H4 (cell line): ENCODE measurements at regions not wholly inside any gene's neighbourhood (a gene's known extent, or its start where the extent isn't known, plus 50 kb on each side); places are given as distances from the start of the nearest gene placed in this dataset.

Experiments used
- DNase-seq: peaks from one replicate; pipeline ENCODE4 v3.0.0-alpha.2; 2015; ENCODE audit warnings: low spot score

DNA sequence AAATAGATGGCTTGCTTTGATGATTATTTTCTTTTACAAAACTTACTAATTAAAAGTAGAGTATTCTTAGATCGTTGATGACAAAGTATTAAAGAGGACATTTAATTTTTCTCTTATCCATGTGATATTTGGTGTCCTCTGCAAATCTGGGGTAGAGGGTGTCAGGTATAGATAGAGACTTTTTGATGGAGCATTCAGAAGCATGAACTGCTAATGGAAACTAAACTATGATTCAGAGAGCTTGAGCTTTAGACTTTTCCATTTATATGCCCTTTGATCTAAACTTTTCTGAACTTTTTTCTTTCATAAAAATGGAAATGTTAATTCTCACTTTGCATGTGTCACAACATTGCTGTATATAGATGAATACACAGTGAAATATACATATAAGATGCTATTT is 619.7 kb downstream of the PLCL1 start:
- DNase-seq, result no peak

DNA sequence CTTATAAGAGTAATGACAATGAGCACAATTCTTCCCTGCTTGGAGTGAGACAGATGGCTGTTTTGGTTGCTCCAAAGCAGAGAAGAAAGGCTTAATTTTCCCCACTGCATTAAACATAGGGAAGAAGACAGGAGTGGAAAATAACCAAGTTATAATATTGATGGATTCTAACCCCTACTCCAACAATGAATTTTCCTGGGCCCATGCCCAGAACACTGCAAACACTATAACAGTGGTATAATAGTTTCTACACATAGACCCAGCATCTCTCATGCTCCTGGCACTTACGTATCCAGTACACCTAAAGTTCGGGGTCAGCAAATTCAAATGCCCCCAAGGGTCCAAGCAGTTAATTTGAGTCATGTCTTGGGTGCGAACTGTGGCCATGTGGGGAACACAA is 613.4 kb downstream of the PLCL1 start:
- no peak for DNase-seq

DNA sequence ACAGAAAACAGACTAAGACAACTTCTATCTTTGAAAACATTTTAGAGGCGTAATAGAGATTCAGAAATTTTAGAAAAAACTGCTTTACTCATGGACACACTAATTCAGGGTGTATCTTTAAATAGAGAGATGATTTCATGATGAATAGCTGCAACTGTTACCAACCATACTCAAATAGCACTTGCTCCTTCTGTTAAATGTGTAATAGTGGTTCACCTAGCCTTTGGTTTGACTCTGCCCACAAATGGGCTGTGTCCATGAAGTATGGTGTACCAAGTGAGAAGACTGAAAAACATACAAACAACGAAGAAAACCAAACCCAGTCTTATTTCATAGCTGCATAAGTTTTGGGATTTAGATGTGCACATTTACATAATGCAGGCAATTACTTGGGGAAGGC is 610.6 kb downstream of the PLCL1 start:
- DNase-seq, result no peak

DNA sequence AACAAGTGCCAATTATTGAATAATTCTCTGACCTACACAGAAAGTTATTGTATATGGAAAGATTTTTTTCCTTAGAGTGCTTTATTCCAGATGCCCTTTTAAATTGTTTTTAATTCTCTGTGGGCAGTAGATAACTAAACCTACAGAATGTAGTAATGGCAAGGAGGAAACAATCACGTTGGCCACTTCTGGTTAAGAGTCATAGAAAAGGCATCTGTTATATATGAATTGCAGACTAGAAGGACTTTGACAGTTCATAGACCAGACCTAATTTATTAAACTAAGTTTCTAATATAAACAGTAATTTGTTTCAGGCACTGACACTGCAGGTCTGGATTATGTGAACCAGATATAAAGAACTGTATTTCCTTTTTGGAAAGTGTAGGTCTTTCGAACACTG is 607.5 kb downstream of the PLCL1 start:
- DNase-seq, result no peak

DNA sequence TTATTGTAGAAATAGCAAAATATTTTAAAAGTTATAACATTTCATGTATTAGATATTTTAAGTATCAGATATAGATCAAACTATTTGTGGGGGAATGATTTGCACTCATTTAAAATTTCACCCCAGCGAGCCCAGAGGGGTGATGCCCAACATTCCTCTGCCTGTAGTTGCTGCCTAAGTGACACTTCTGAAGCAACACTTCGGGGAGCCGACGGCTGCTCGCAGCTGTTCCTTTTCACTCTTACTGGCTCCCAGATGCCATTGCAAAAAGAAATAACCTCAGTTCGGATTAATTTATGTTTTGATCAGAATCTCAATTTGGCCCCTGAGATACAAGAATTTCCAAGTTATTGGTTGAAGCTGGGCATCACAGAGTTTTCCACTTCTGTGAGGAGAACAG is 603.8 kb downstream of the PLCL1 start:
- no peak for DNase-seq

DNA sequence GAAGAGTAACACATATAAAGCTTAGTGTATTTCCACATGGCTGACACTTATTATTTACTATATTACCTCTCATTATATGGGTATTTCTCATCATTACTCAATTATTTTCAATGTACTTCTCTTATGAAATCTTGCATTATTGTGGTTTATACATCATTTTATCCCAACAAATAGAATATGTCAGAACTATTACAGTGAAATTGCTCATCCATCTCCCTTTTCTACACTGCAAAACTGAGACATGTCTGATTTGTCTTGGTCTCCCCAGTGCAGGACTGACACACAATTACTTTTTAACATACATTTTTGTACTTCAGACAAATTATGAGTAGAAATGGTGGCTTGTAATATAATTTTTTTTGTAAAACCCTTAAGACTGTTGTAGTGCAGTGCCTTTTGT is 600.9 kb downstream of the PLCL1 start:
- no peak for DNase-seq

DNA sequence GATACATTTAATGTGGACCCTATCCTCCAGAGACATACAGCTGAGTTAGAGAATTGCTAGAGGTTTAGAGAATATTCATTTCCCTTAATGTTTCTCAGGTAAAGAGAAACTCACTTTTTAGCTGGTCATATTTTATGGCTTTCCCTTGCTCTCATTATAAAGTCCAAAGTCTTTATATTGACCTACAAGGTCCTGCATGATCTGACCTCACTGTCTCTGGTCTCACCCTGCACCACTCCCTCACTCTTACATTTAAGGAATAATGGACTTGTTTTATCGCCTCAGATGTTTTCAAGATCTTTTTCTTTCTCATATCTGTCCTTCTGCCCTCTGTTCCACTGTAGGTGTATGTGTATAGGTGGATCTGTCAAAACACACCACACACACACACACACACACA is 597.3 kb downstream of the PLCL1 start:
- no peak for DNase-seq

DNA sequence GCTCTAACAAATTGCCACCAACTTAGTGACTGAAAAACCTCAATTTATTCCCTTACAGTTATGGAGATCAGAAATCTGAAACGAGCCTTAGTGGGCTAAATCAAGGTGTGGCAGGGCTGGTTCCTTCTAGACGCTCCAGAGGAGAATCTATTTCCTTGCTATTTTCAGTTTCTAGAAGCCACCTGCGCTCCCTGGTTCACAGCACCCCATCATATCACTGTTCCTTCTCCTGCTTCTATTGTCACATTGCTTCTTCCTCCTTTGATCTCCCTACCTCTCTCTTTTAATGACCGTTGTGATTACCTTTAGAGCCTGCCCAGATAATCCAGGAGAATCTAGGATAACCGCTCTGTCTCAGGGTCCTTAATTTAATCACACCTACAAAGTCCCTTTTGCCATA is 596.6 kb downstream of the PLCL1 start:
- no peak for DNase-seq

DNA sequence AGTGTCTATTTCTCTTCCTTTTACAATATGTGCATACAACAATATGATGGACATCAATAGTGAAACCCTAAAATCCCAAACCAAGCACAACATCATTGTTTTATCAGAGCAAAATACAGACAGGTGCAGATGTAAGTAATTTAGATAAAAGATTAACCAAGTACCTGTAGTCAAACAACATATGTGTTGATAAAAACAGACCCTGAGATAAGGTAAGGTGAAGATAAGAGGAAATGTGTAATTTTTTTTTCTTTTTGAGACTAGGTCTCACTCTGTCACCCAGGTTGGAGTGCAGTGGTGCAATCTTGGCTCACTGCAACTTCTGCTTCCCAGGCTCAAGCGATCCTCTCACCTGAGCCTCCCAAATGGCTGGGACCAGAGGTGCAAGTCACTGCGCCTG is 589.8 kb downstream of the PLCL1 start:
- DNase-seq, result no peak

DNA sequence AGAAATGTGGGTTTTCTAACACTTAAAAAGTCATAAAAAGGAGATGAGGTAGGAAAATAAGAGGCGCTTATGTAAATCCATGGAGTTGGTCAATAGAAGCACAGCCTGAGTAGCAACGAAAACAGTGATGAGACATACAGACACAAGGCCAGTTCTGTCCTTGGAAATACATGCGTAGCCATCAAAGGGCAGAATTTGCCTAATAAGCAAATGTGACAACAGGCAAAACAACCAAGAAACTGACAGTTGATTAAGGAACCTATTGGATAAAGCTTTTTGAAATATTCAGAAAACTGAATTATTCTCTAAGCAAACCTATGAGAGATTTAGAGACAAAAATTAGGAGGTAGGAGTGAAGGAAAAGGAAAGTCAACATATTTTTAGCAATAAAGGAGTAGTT is 586.3 kb downstream of the PLCL1 start:
- no peak for DNase-seq

DNA sequence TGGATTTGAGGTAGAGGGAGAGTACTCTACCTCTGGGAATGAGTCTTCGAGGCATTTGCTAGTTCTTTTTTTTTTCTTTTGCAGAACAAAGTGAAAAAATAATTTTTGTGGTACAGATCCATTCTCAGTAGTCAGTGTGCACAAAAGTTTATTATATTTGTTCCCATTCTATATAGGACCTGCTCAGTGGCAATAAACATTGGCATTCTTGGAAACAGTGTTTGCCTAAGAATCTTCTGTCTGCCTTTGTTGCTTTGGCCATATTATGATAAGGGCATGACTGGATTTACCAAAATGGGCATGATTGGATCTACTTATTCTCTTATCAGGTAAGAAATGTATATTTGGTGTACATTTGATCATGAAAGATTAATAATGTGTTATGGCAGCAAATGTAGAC is 583.3 kb downstream of the PLCL1 start:
- no peak for DNase-seq

DNA sequence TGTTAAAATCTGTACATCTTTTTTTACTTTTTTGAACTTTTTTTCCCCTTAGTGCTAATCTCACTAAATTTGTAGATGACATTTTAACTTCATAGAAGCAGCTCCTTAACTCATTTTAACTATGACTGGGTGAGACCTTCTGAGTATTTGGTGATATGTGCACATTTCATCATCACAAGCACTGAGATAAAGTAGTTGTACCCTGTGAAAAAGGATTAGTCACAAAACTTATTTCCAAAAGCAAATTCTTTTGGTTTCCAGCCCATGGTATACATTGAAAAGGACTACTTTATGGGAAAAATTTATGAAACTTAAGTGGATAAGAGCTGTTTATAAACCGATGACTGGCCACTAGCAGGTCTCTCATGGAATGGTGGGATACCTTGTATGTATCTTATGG is 581.5 kb downstream of the PLCL1 start:
- DNase-seq, result no peak

DNA sequence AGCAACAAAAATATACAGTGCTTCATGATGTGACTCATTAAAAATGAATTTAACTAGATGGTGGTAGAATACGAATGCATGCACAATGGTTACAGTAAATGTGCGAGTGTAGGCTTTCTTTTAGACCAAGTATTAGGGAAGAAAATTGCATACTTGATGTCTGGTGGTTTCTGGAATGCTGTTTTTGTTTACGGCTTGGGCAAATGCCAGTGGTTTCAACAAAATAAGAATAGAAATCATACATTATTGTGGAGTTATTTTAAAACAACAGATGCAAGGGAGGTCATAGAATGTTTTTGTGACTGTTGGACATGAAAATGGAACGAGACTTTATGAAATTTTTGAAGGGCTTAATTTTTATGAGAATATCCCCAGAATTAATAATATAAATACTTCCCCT is 580.9 kb downstream of the PLCL1 start:
- DNase-seq, result peak; percentile 11

DNA sequence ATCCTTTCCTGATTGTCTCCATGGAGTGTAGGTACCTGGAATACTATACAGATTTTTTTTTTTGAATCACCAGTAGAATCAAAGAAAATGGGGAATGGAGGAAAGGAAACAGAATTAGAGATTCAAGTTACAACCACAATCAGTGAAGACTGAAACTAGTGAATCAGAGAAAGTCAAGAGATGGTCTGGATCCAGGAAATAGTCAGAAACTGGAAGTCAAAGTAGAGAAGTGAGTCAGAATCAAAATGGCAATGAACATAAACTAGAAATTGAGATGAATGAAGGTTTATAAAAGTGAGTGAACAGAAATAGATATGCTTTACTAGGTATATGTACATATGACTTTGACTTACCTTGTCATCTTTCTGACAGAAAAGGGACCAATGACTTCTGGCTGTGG is 579.0 kb downstream of the PLCL1 start:
- peak; percentile 30 for DNase-seq

DNA sequence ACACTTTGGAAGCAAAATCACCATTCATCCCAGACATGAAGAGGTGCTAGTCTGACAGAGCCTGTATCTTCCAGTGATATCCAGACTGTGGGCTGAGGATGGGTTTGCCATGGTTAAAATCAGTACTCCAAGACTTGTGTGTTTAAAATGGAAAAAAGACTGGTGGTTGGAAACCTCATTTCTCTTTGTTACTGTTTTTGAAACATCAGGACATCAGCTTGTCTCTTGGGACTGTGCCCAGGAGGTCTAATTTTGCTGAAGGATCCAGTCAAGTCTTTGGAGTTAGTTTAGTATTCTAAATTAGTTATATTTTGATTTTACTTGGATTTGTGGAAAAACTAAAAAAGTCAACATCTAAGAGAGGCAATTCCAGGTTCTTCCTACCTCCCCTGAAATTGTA is 578.4 kb downstream of the PLCL1 start:
- DNase-seq, result no peak

DNA sequence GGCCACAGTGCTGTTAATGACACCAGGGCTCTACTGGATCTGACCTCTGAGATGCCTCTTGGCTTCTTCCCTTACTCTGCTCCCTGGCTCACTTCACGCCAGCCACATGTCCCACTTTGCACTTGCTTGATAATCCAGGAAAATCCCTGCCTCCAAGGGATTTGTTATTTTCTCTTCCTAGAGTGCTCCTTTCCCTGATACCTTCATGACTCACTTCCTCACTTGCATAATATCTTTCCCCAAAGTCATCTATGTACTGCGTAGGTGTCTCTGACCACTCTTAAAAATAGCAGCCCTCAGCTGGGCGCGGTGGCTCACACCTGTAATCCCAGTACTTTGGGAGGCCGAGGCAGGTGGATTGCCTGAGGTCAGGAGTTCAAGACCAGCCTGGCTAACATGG is 572.3 kb downstream of the PLCL1 start:
- DNase-seq, result peak; percentile 56

DNA sequence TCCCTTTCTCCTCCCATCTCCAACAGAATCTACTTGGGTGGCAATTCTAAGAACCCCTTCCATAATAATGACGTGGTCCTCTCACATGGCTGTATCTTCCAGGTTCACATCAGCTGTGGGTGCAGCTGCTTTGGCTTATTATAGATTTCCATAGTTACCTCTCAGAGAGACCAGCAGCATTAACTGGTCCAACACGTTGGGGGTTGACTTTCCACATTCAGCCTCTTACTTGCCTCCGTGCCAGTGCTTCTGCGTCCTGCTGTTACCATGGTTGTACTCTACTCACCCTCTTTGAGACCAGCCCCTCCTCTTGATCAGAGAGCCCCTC is 570.7 kb downstream of the PLCL1 start:
- no peak for DNase-seq

DNA sequence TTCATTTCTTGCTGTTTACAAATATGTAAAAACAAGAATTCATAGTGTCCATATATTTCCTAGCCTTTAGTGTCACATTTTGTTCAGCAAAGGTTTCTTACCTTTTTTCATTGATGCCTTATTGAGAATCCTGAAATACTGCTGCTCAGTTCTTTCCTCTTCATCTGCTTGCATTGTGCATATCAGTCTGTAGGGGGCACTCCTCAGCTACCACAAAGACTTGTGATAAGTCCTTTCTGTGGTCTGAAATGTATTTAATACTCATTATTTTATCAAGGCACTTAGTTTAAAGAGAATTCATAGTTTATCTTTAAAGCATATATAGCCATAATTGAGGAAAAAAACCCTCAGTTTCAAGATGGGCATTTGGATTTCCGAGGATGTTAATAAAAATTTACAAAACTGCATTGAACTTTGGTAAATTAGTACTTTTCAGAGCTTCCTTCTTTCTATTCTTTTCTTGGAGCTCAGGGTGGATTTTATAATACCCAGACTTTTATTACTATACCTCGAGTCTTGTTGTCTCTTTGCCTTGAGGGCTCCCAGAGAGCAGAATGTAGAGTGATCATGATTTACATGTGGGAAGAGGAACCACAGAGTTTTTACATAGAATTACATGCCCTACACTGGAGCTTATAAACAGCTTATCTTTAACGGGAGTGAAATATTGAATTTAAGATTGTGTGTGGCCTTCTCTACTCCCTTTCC is 570.1 kb downstream of the PLCL1 start:
- peak; percentile 73 for DNase-seq

DNA sequence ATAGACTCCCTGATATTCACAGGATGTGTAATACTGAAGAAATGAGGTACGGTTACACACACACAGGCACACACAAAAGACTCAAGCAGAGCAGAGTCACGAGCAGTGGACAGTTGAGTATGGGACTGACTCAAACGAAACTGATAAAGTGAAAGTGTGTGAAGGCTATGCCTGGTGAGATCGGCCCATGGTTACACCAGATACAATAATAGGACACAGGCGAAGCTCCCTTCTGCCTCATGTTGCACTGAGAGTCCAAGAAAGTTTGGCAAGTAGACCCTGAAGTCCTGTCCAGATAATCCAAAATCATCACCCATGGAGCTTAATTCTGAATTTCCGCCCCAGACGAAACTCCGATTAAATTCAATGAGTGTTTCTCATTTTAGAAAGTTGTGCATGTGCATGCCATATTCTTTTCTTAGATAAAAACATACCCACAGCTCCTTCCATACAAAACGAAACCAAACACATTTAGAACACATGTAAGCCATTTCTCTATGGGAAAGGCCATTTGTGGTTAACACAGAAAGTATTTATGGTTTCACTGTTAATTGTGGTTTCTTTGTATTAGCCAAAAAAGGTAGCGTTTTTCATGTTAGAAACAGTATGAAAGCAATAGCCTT is 567.6 kb downstream of the PLCL1 start:
- peak; percentile 71 for DNase-seq

DNA sequence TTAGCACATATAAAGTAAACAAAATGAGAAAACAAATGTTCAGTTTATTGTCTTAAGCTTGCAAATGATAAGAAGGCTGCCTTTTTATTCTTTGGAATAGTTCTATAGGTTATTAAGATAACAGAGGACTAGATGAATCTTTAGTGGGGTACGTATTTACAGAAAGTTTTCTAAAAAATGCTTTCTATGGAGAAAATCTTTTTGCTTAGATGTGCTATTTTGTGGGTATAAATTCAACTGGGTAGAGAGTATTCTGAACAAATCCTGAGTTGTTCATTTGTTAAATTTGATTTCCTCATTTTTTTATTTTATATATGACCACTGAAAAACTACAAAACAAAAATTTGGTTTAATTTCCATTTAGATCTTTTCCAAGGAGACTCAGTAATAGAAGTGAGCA is 566.9 kb downstream of the PLCL1 start:
- DNase-seq, result no peak

DNA sequence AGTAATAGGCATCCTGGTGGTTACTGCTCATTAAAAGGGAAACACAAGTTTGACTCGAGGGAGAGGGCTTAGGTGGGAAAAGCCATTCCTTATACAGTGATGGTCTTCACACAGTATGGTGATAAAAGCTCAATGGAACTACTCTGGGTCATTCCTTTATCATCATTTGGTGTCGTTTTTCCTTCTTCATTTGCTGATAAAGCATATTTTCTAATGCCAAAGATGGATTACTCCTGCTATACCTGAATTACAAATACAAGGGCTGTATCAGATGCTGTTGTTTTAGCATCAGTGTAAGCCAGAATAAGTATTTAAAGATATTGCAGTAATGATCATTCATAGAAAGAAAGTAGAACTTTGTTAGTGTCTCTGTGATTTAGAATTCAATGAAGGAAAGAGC is 563.7 kb downstream of the PLCL1 start:
- no peak for DNase-seq

DNA sequence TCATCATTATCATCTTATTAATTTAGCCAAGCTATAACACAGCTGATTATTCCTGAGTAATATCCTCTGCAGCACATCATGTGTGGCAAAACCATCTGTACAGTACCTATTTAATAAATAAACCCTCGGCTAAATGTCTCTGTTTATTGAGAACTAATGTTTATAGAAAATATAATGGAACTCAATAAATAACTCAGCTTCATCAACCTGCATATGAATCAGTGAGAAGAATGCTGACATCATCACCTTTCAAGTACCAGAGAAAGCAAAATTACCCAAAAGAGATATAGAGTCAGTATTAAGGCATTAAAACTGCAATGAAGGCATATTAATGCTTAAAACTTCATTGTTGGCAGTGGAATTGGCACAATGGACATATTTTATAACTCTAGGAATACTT is 558.3 kb downstream of the PLCL1 start:
- DNase-seq, result no peak

DNA sequence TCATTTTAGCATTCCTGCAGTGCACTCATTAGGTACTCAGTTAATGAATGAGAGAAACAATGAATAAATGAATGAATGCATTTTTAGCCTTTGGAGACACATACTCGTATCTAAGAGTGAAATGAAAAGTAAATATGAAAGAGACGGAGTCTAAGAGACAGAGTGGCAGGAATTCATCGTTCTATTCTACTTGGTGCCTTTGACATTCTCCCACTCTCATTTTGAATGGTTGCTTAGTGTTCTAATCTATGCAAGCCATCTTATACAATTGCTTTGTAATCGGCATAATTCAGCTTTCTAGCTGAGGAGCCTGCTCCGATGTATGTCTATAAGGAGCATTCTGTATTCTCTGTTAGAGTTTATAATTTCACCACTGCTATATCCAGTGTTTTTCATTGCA is 554.9 kb downstream of the PLCL1 start:
- DNase-seq, result no peak

DNA sequence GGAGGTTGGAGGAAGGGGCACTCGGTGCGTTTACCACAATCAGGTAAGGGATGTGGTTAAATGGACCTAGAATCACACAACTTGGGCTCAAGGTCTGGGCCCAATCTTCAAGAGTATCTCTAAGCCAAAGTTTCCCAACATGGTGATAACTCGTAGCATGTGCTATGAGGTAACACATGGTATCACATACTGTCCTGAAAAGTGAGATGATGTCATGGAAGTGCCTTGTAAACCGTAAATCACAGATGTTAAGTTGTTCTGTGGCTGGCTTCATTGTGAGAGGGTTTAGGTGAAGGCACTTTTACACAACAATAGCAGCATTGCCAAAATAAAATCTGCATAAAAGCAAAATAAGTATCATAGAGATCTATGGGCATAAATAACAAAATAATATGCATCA is 551.8 kb downstream of the PLCL1 start:
- DNase-seq, result no peak
